Activated T-helper 2 cell treated with anti-CD3 and anti-CD28 coated beads, Interferon-gamma antibody, Interleukin-2, Interleukin-4, amounts not matched to agents 10 μg/mL and 5 μg/mL and 100 μg/mL, durations not matched to agents 14 hours and 24 hours and 36 hours (primary cell): ENCODE measurements at regions not wholly inside any gene's neighbourhood (a gene's known extent, or its start where the extent isn't known, plus 50 kb on each side); places are given as distances from the start of the nearest gene placed in this dataset.

Source experiments
- DNase-seq: peaks from one replicate; pipeline ENCODE4 v3.0.0; 2021; ENCODE audit warnings: low spot score
- H3K27ac Mint-ChIP-seq: one replicate; pipeline ENCODE4 v1.8.0; 2021; ENCODE audit warnings: mixed read lengths
- H3K27me3 Mint-ChIP-seq: one replicate; pipeline ENCODE4 v1.8.0; 2021; ENCODE audit warnings: low read depth, mixed read lengths
- H3K36me3 Mint-ChIP-seq: one replicate; pipeline ENCODE4 v1.8.0; 2021; ENCODE audit warnings: low read depth, mixed read lengths
- H3K4me1 Mint-ChIP-seq: one replicate; pipeline ENCODE4 v1.8.0; 2021; ENCODE audit warnings: low read depth, mixed read lengths
- H3K4me3 Mint-ChIP-seq: one replicate; pipeline ENCODE4 v1.8.0; 2021; ENCODE audit warnings: low read depth, mild to moderate bottlenecking, moderate library complexity, mixed read lengths
- H3K9me3 Mint-ChIP-seq: one replicate; pipeline ENCODE4 v1.8.0; 2021; ENCODE audit warnings: mixed read lengths
- intact Hi-C: fragments of 100-400 bp; cut with micrococcal nuclease; formaldehyde crosslinking; loops from one replicate; pipeline ENCODE4 v1.15.1; 2023

DNA sequence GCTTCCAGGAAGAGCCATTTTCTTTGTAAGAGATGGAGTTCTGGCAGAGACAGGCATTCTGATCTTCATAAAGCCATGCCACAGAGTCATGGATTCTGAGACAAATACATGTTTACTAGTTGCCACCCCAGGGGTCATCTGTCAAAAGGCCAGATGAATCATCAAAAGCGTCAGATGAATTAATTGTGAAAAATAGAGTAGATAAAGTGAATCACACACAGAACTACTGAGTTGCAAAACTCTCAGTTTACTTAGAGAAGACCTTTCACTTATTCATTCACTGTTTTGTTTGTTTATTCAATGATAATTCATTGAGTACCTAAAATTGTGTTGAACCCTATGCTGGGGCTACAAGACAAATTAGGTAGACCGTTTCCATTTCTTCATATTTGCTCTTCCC is 157.7 kb upstream of the SERPINE2 start:
- intact Hi-C loops: no loop called here
- no peak overlapping the region for H3K27ac Mint-ChIP-seq
- no peak for DNase-seq
- H3K27me3 Mint-ChIP-seq: no peaks in the 10 kb centered on the region
- no peaks in the 10 kb centered on the region for H3K36me3 Mint-ChIP-seq
- no peaks in the 10 kb centered on the region for H3K4me1 Mint-ChIP-seq
- no peaks in the 10 kb centered on the region for H3K9me3 Mint-ChIP-seq
- H3K4me3 Mint-ChIP-seq: no peak overlapping the region

DNA sequence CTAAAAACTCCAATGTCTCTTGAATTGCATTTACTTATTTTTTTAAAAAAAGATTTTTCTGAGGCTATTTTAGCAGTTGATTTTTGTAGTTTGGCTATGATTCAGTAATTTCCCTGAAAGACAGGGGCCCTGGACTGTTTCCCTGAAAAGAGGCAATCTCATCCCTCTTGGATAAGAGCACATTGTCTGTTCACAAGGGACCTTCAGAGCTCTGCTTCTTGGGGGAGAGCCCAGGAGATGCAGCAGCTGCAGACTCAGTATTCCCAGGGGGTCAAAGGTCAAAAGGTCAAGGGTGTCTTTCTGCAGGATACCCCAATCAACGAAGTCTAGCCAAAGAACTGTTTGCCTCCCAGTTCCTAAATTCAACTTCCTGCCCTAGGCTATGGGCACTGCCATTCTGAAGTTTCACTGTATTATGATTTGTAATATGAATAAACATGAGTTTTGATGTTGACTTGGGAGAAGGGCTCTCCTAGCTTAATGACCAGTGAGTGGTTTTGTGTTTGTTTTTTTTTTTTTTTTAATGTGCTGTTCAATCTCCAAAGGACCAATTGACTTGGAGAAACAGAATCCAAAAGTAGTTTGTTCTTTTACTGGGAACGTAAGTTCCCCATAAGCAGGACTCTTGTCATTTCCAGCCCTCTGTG is 157.0 kb upstream of the SERPINE2 start:
- Mint-ChIP-seq H3K4me3 (no peak overlapping the region), H3K9me3 (no peaks in the 10 kb centered on the region), H3K4me1 (no peaks in the 10 kb centered on the region), H3K27ac (no peak overlapping the region), H3K27me3 (no peaks in the 10 kb centered on the region), H3K36me3 (no peaks in the 10 kb centered on the region)
- DNase-seq: no peak
- intact Hi-C loops: no loop called here

GRCh38 chr2:224194161-224194560 is 155.1 kb upstream of the SERPINE2 start:
- Mint-ChIP-seq H3K27ac (no peak overlapping the region), H3K9me3 (no peaks in the 10 kb centered on the region), H3K4me3 (no peak overlapping the region), H3K27me3 (no peaks in the 10 kb centered on the region), H3K36me3 (no peaks in the 10 kb centered on the region), H3K4me1 (no peaks in the 10 kb centered on the region)
- DNase-seq: no peak
- intact Hi-C loops: no loop called here

- Mint-ChIP-seq H3K27ac (no peak overlapping the region), H3K4me1 (no peaks in the 10 kb centered on the region), H3K27me3 (peaks cover 4% of the 10 kb centered on the region), H3K36me3 (no peaks in the 10 kb centered on the region), H3K4me3 (no peak overlapping the region), H3K9me3 (no peaks in the 10 kb centered on the region)
- no peak for DNase-seq
- intact Hi-C loops: no loop called here
These were observed 152.4 kb upstream of the SERPINE2 start for GRCh38 chr2:224191465-224191864.

GRCh38 chr2:224190936-224191270 is 151.8 kb upstream of the SERPINE2 start:
- no peaks in the 10 kb centered on the region for H3K9me3 Mint-ChIP-seq
- H3K4me3 Mint-ChIP-seq: no peak overlapping the region
- H3K4me1 Mint-ChIP-seq: no peaks in the 10 kb centered on the region
- no peaks in the 10 kb centered on the region for H3K36me3 Mint-ChIP-seq
- intact Hi-C loops: no loop called here
- DNase-seq: no peak
- H3K27me3 Mint-ChIP-seq: peaks cover 4% of the 10 kb centered on the region
- H3K27ac Mint-ChIP-seq: no peak overlapping the region

- intact Hi-C loops: no loop called here
- H3K36me3 Mint-ChIP-seq: no peaks in the 10 kb centered on the region
- H3K9me3 Mint-ChIP-seq: no peaks in the 10 kb centered on the region
- no peak overlapping the region for H3K27ac Mint-ChIP-seq
- H3K4me3 Mint-ChIP-seq: no peak overlapping the region
- no peak for DNase-seq
- peaks cover 4% of the 10 kb centered on the region for H3K27me3 Mint-ChIP-seq
- H3K4me1 Mint-ChIP-seq: no peaks in the 10 kb centered on the region
These were observed 151.3 kb upstream of the SERPINE2 start for GRCh38 chr2:224190234-224190935.

DNA sequence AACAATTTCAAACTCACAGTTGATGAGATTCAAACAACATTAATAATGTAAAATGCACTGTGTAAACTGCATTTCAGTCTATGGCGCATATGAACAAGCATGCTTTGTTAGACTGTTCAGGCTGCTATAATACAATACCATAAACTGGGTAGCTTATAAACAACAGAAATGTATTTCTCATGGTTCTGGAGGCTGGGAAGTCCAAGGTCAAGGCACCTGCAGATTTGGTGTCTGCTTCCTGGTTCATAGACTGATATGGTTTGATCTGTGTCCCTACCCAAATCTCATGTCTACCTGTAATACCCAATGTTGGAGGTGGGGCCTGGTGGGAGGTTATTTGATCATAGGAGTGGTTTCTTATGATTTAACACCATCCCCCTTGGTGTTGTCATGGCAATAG is 148.1 kb upstream of the SERPINE2 start:
- Mint-ChIP-seq H3K4me3 (no peak overlapping the region), H3K27me3 (peaks cover 5% of the 10 kb centered on the region), H3K36me3 (no peaks in the 10 kb centered on the region), H3K4me1 (no peaks in the 10 kb centered on the region), H3K9me3 (no peaks in the 10 kb centered on the region), H3K27ac (no peak overlapping the region)
- DNase-seq: no peak
- intact Hi-C loops: no loop called here

DNA sequence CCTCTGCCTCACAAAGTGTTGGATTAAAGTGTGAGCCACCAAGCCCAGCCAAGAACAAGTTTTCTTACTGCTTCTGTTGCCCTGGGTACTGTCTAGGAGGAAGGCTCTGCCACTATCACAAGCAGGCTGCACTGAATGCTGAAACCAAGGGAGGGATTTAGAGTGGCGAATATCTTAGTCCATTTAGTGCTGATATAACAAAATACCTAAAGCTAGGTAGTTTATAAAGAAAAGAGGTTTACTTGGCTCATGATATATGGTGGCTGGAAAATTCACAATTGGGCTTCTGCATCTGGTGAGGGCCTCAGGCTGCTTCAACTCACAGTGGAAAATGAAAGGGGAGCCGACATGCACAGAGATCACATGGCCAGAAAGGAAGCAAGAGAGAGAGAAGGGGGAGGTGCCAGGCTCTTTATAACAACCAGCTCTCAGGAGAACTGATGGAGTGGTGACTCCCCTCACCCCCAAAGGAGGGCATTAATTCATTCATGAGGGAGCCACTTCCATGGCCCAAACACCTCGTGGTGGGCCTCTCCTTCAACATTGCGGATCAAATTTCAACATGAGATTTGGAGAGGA is 146.0 kb upstream of the SERPINE2 start:
- Mint-ChIP-seq H3K9me3 (no peaks in the 10 kb centered on the region), H3K36me3 (no peaks in the 10 kb centered on the region), H3K4me3 (no peak overlapping the region), H3K27me3 (peaks cover 5% of the 10 kb centered on the region), H3K27ac (no peak overlapping the region), H3K4me1 (no peaks in the 10 kb centered on the region)
- intact Hi-C loops: no loop called here
- no peak for DNase-seq

- Mint-ChIP-seq H3K4me3 (no peak overlapping the region), H3K27me3 (peaks cover 1% of the 10 kb centered on the region), H3K27ac (no peak overlapping the region), H3K4me1 (no peaks in the 10 kb centered on the region), H3K9me3 (no peaks in the 10 kb centered on the region), H3K36me3 (no peaks in the 10 kb centered on the region)
- DNase-seq: no peak
- intact Hi-C loops: no loop called here
These were observed 144.0 kb upstream of the SERPINE2 start for GRCh38 chr2:224183086-224183485.

- H3K27me3 Mint-ChIP-seq: peaks cover 1% of the 10 kb centered on the region
- H3K4me1 Mint-ChIP-seq: no peaks in the 10 kb centered on the region
- intact Hi-C loops: no loop called here
These were observed 143.4 kb upstream of the SERPINE2 start for GRCh38 chr2:224182498-224182897.

GRCh38 chr2:224181534-224182155 is 142.6 kb upstream of the SERPINE2 start:
- no peaks in the 10 kb centered on the region for H3K36me3 Mint-ChIP-seq
- no peaks in the 10 kb centered on the region for H3K9me3 Mint-ChIP-seq
- no peaks in the 10 kb centered on the region for H3K4me1 Mint-ChIP-seq
- no peak for DNase-seq
- H3K27me3 Mint-ChIP-seq: peaks cover 1% of the 10 kb centered on the region
- no peak overlapping the region for H3K27ac Mint-ChIP-seq
- no peak overlapping the region for H3K4me3 Mint-ChIP-seq
- intact Hi-C loops: no loop called here

More at GRCh38 chr2:224182498-224182897, 143.4 kb upstream of the SERPINE2 start:
- DNase-seq: no peak
- H3K4me3 Mint-ChIP-seq: no peak overlapping the region
- no peaks in the 10 kb centered on the region for H3K9me3 Mint-ChIP-seq
- no peaks in the 10 kb centered on the region for H3K36me3 Mint-ChIP-seq
- no peak overlapping the region for H3K27ac Mint-ChIP-seq

DNA sequence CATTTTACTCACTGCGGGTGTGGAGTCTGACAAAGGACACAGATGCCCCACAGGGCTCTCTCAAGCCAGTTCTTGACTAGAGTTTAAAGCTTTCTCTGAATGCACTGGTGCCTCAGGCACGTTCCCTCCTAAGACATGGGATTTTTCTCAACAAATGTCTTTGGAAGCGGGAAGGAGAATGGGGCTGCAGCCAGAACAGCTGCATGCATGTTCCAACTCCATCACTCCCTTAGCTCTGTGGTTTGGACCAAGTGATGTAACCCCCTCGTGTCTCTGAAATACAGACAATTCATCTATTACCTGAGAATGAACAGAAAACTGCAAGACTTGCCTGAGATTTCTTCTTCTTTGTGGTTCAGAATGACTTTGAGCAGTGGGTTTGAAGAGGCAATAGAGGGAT is 141.7 kb upstream of the SERPINE2 start:
- H3K4me3 Mint-ChIP-seq: no peak overlapping the region
- H3K27ac Mint-ChIP-seq: no peak overlapping the region
- no peaks in the 10 kb centered on the region for H3K36me3 Mint-ChIP-seq
- intact Hi-C loops: no loop called here
- no peaks in the 10 kb centered on the region for H3K4me1 Mint-ChIP-seq
- H3K27me3 Mint-ChIP-seq: peaks cover 1% of the 10 kb centered on the region
- DNase-seq: no peak
- no peaks in the 10 kb centered on the region for H3K9me3 Mint-ChIP-seq

- H3K9me3 Mint-ChIP-seq: no peaks in the 10 kb centered on the region
- no peaks in the 10 kb centered on the region for H3K36me3 Mint-ChIP-seq
- peaks cover 3% of the 10 kb centered on the region for H3K27me3 Mint-ChIP-seq
These were observed 139.0 kb upstream of the SERPINE2 start for GRCh38 chr2:224178056-224178455.

More at GRCh38 chr2:224178056-224178455, 139.0 kb upstream of the SERPINE2 start:
- no peak overlapping the region for H3K4me3 Mint-ChIP-seq
- no peak overlapping the region for H3K27ac Mint-ChIP-seq
- intact Hi-C loops: no loop called here
- no peak for DNase-seq
- no peaks in the 10 kb centered on the region for H3K4me1 Mint-ChIP-seq
